Neural cell (in vitro differentiated cells): ENCODE measurements at regions not wholly inside any gene's neighbourhood (a gene's known extent, or its start where the extent isn't known, plus 50 kb on each side); places are given as distances from the start of the nearest gene placed in this dataset.

Source experiments
- H2AFZ ChIP-seq: fragments of 200-600, 300-800 bp; sonication (generic), shearing (Covaris generic); 2 replicates; pipeline ENCODE4 v1.6.0; 2014; ENCODE audit warnings: low read depth, mild to moderate bottlenecking, antibody characterized with exemption, low read length, moderate library complexity
- H3F3A ChIP-seq: fragments of 200-600 bp; shearing (Covaris generic); 2 replicates; pipeline ENCODE4 v1.6.1; 2016; ENCODE audit warnings: mild to moderate bottlenecking, moderate library complexity, mixed read lengths, antibody characterized with exemption, low read length; ENCODE audit not compliant: insufficient read depth, poor library complexity, severe bottlenecking
- H3K27ac ChIP-seq: fragments of 200-600, 300-800 bp; sonication (generic), shearing (Covaris generic); 2 replicates; pipeline ENCODE4 v1.5.1; 2014; ENCODE audit warnings: mild to moderate bottlenecking, low read length, moderate library complexity
- H3K27me3 ChIP-seq: fragments of 300-800, 200-600 bp; sonication (generic), shearing (Covaris generic); 2 replicates; pipeline ENCODE4 v1.6.0; 2014; ENCODE audit warnings: mild to moderate bottlenecking, low read depth, low read length, moderate library complexity; ENCODE audit not compliant: insufficient read depth
- H3K36me3 ChIP-seq: fragments of 300-800, 200-600 bp; sonication (generic), shearing (Covaris generic); 2 replicates; pipeline ENCODE4 v1.5.1; 2014; ENCODE audit warnings: mild to moderate bottlenecking, antibody characterized with exemption, low read length, moderate library complexity; ENCODE audit not compliant: insufficient read depth
- H3K4me2 ChIP-seq: fragments of 300-800, 200-600 bp; sonication (generic), shearing (Covaris generic); 2 replicates; pipeline ENCODE4 v1.6.0; 2014; ENCODE audit warnings: mild to moderate bottlenecking, low read length
- H3K4me3 ChIP-seq: fragments of 300-800, 200-600 bp; sonication (generic), shearing (Covaris generic); 2 replicates; pipeline ENCODE4 v1.5.1; 2014; ENCODE audit warnings: mild to moderate bottlenecking, low read length, moderate library complexity
- H3K79me2 ChIP-seq: fragments of 200-600 bp; shearing (Covaris generic); replicated peaks from 2 replicates; pipeline ENCODE4 v1.6.0; 2014; ENCODE audit warnings: mild to moderate bottlenecking, low read length, moderate library complexity; ENCODE audit not compliant: insufficient read depth
- H3K9ac ChIP-seq: fragments of 300-800, 200-600 bp; sonication (generic), shearing (Covaris generic); 2 replicates; pipeline ENCODE4 v1.6.1; 2016; ENCODE audit warnings: mild to moderate bottlenecking, low read length, mixed read lengths
- H3K9me2 ChIP-seq: fragments of 200-600 bp; shearing (Covaris generic); 2 replicates; pipeline ENCODE4 v1.6.1; 2016; ENCODE audit warnings: mild to moderate bottlenecking, low read length, mixed read lengths; ENCODE audit not compliant: insufficient read depth
- H3K9me3 ChIP-seq: fragments of 200-600, 300-800 bp; sonication (generic), shearing (Covaris generic); 2 replicates; pipeline ENCODE4 v1.6.1; 2016; ENCODE audit warnings: mild to moderate bottlenecking, mixed run types, low read length, moderate library complexity, mixed read lengths
- H4K20me1 ChIP-seq: fragments of 200-600 bp; shearing (Covaris generic); 2 replicates; pipeline ENCODE4 v1.6.1; 2016; ENCODE audit warnings: mild to moderate bottlenecking, mixed run types; ENCODE audit not compliant: insufficient read depth
- CTCF ChIP-seq: fragments of 450-650 bp; IDR thresholded peaks from 2 replicates; pipeline ENCODE4 v1.5.1; 2014; ENCODE audit warnings: antibody characterized with exemption, mild to moderate bottlenecking, moderate library complexity; ENCODE audit not compliant: poor library complexity, severe bottlenecking
- EP300 ChIP-seq: fragments of 450-650 bp; conservative IDR thresholded peaks from 2 replicates; pipeline ENCODE4 v1.6.1; 2014; ENCODE audit warnings: antibody characterized with exemption, mild to moderate bottlenecking, moderate library complexity; ENCODE audit not compliant: poor library complexity, severe bottlenecking
- EZH2 ChIP-seq: fragments of 200-600, 300-800 bp; shearing (Covaris generic), sonication (generic); IDR thresholded peaks from 2 replicates; pipeline ENCODE4 v1.6.1; 2014; ENCODE audit warnings: antibody characterized with exemption, low read length, borderline replicate concordance, mild to moderate bottlenecking; ENCODE audit not compliant: insufficient read depth, poor library complexity, severe bottlenecking
- MXI1 ChIP-seq: fragments of 450-650 bp; conservative IDR thresholded peaks from 2 replicates; pipeline ENCODE4 v1.6.1; 2014; ENCODE audit warnings: antibody characterized with exemption, mild to moderate bottlenecking; ENCODE audit not compliant: poor library complexity, severe bottlenecking
- POLR2AphosphoS5 ChIP-seq: IDR thresholded peaks from 2 replicates; pipeline ENCODE4 v1.6.1; 2012
- RAD21 ChIP-seq: fragments of 450-650 bp; conservative IDR thresholded peaks from 2 replicates; pipeline ENCODE4 v1.6.1; 2014; ENCODE audit warnings: antibody characterized with exemption, mild to moderate bottlenecking, moderate library complexity
- SMC3 ChIP-seq: fragments of 450-650 bp; conservative IDR thresholded peaks from 2 replicates; pipeline ENCODE4 v1.6.1; 2014; ENCODE audit warnings: antibody characterized with exemption, mild to moderate bottlenecking, moderate library complexity; ENCODE audit not compliant: poor library complexity
- TAF1 ChIP-seq: IDR thresholded peaks from 2 replicates; pipeline ENCODE4 v1.6.1; 2012; ENCODE audit warnings: low read depth
- TF ChIP-seq, protein P1 (sequence below): IDR thresholded peaks from 2 replicates; pipeline ENCODE4 v1.6.1; 2012; ENCODE audit warnings: borderline replicate concordance

DNA sequence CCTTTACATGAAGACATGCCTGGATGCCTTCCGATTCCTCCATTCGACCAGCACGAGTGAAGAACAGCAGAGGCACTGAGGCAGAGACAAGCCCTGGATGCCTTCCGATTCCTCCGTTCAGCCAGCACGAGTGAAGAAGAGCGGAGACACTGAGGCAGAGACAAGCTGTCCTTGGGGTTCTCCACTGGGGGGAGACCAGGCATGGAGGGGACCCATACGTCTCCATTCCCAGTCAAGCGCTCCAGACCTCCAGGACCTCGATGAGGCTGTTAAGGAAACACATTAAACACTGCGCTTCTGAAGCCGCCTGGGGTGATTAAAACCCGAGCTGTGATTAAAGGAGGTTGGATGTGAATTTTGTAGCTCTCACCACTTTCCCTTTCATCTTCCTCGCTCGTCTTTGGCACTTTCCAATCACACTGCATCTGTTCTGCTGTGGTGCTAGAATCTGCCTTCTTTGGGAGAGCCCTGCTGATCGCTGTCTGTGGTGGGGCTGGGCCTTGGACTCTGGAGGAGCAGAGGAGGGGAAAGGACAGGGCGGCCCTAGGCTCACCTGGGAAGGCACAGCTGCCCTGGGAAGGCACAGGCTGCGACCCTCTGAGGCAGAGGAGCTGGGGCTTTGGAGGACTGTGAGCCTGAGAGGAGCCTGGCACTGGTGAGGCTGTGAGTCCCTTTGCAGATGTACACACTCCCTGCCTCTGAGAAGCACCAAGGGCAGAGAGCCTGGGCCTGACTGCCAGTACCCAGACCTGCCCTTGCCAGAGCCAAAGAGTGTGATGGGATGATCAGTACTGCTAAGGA is 463.1 kb upstream of the HS6ST1 start:
- no peaks in the 10 kb centered on the region for H3K27me3 ChIP-seq
- H3K36me3 ChIP-seq, result no peaks in the 10 kb centered on the region
- H3K27ac ChIP-seq, result no peak overlapping the region
- no peak overlapping the region for H3K9ac ChIP-seq
- no peak overlapping the region for H3K4me3 ChIP-seq
- H3K79me2 ChIP-seq, result no peaks in the 10 kb centered on the region
- no peaks in the 10 kb centered on the region for H4K20me1 ChIP-seq
- H3K9me3 ChIP-seq, result no peaks in the 10 kb centered on the region
- no peak overlapping the region for H3K4me2 ChIP-seq
- TF ChIP-seq RAD21, result no peak
- TF ChIP-seq MXI1, result no peak
- no peaks in the 10 kb centered on the region for H3F3A ChIP-seq
- no peak overlapping the region for H2AFZ ChIP-seq
- H3K9me2 ChIP-seq, result no peaks in the 10 kb centered on the region

- TF ChIP-seq EZH2 (no peak), POLR2AphosphoS5 (no peak), RAD21 (no peak), EP300 (no peak), CTCF (no peak), SMC3 (no peak), TAF1 (no peak), MXI1 (no peak)
- TF ChIP-seq, protein P1, sequence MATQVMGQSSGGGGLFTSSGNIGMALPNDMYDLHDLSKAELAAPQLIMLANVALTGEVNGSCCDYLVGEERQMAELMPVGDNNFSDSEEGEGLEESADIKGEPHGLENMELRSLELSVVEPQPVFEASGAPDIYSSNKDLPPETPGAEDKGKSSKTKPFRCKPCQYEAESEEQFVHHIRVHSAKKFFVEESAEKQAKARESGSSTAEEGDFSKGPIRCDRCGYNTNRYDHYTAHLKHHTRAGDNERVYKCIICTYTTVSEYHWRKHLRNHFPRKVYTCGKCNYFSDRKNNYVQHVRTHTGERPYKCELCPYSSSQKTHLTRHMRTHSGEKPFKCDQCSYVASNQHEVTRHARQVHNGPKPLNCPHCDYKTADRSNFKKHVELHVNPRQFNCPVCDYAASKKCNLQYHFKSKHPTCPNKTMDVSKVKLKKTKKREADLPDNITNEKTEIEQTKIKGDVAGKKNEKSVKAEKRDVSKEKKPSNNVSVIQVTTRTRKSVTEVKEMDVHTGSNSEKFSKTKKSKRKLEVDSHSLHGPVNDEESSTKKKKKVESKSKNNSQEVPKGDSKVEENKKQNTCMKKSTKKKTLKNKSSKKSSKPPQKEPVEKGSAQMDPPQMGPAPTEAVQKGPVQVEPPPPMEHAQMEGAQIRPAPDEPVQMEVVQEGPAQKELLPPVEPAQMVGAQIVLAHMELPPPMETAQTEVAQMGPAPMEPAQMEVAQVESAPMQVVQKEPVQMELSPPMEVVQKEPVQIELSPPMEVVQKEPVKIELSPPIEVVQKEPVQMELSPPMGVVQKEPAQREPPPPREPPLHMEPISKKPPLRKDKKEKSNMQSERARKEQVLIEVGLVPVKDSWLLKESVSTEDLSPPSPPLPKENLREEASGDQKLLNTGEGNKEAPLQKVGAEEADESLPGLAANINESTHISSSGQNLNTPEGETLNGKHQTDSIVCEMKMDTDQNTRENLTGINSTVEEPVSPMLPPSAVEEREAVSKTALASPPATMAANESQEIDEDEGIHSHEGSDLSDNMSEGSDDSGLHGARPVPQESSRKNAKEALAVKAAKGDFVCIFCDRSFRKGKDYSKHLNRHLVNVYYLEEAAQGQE, result no peak
- no peaks in the 10 kb centered on the region for H3K9me2 ChIP-seq
- H3K36me3 ChIP-seq, result no peaks in the 10 kb centered on the region
- H3K4me3 ChIP-seq, result no peak overlapping the region
- H3K4me2 ChIP-seq, result no peak overlapping the region
- H3K9me3 ChIP-seq, result no peaks in the 10 kb centered on the region
- H4K20me1 ChIP-seq, result no peaks in the 10 kb centered on the region
- H3K27ac ChIP-seq, result no peak overlapping the region
- no peaks in the 10 kb centered on the region for H3K27me3 ChIP-seq
- H3K79me2 ChIP-seq, result no peaks in the 10 kb centered on the region
- H3K9ac ChIP-seq, result no peak overlapping the region
- no peak overlapping the region for H2AFZ ChIP-seq
- H3F3A ChIP-seq, result no peaks in the 10 kb centered on the region
Observed at GRCh38 chr2:128782411-128783192, 463.9 kb upstream of the HS6ST1 start.
